GM21381 (cell line): ENCODE measurements at regions not wholly inside any gene's neighbourhood (a gene's known extent, or its start where the extent isn't known, plus 50 kb on each side); places are given as distances from the start of the nearest gene placed in this dataset.

Source experiments
- ATAC-seq: cut with Tn5 transposase; IDR thresholded peaks from one replicate; pipeline ENCODE4 v1.9.1; 2021; ENCODE audit warnings: mild to moderate bottlenecking, moderate library complexity; ENCODE audit not compliant: unreplicated experiment

DNA sequence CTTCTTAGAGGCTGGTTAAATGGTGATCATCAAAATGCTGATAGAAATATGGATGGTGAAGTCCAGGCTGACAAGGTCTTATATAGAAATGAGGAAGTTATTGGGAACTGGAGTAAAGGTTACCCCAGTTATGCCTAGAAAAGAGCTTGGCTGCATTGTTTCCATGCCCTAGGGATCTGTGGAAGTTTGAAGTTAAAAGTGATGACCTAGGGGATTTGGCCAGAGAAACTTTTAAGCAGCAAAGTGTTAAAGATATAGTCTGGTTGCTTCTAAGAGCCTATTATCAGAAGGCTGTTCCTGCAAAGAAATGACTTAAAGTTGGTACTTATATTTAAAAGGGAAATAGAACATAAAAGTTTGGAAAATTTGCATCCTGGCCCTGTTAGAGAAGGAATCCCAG lies 200.3 kb downstream of the ICE1 start:
- ATAC-seq = no peak

DNA sequence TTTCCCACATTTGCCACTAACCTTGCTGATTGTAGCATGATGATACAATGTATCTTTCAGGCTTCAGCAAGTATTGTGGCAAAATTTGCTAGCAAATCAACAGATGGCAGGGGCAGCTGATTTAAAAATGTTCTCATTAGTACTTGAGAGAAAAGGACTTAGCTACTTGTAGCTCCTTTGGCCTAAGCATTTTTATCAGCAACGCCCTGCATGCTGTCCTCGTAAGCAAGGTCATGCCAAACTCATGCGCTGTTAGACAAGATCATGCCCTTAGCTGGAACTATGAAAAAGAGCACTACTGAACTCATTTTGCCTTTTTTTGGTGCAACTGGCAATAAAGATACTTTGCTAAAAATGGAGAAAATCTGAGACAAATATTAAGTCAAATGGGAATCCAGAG lies 197.1 kb downstream of the ICE1 start:
- no peak for ATAC-seq

DNA sequence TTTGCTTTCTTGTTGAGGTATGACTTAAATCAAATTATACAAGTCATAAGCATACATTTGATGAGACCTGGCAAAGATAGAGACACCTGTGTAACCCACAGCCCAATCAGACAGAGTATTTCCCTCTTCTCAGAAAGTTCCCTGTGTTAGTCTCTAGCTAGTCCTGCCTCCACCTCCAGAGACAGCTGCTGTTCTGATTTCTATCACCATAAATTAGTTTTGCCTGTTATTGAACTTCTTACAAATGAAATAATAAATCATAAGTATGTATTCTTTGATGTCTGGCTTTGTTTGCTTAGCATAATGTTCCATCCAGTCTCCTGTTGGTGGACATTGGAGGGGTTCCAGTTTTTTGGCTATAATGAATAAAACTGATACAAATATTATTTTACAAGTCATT lies 194.5 kb downstream of the ICE1 start:
- ATAC-seq = no peak

DNA sequence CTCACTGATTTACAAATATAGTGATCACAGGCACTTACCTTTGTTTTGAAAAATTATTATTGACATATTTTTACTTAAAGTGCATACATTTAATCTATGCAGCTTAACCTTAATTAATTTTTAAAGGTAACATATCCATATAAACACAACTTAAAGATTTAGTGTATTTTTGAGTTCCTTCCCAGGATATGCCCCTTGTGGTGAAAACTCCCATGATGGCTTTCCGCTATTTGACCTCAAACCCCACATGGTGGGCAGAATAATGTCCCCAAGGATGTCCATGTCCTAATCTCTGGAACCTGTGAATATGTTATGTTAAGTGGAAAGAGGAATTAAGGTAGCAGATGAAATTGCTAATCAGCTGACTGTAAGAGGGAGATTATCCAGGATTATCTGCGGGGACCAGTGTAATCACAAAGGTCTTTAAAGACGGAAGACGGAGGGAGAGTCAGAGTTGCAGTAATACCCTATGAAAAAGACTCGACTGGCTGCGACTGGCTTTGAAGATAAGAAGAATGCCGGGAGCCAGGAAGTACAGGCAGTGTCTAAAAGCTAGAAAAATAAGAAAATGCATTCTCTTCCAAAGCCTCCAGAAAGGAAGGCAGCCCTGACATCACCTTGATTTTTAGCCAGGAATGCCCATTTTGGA lies 193.9 kb downstream of the ICE1 start:
- ATAC-seq = no peak

DNA sequence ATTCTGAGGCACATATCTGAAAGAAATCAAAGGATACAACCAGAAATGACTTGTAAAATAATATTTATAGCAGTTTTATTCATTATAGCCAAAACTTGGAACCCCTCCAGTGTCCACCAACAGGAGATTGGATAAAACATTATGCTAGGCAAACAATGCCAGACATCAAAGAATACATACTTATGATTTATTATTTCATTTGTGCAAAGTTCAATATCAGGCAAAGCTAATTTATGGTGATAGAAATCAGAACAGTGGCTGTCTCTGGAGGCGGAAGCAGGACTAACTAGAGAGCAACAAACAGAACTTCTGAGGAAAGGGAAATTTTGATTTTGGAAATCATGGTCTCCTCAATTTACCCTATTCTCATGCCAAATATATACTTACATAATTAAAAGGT lies 193.1 kb downstream of the ICE1 start:
- no peak for ATAC-seq

DNA sequence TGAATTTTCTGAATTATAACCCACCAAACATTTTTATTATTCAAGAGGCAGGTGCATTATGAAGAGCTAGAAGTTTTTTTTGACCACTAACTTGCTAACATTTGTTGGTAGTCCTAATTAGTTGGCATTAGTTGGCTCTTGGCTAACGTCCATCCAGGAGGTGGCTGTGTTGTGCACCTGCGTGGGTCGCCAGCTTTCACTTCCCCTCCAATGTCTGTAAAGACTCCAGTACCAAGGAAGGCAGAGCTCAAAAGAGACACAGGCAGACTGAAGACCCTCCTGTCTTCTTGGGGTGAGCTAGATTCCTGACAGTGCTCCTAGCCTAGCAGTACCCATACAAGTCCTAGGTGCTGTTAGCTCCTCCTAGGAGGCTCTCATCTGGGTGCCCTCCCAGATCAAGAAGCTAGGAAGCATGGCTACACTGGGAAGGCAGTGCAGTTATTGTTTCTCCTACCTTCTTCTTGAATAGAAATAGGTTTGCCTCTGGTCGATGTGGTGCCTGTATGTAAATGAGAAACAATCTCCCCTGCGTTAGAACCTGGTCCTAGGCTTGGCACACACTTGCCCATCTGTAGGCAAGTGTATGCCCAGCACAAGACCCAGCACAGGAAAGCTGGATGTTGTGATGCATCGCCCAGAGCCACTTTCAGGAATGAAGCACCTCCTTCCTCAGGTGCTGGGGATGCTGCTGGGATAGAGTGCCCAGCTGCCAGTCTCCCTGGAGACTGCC lies 190.9 kb downstream of the ICE1 start:
- ATAC-seq = no peak

DNA sequence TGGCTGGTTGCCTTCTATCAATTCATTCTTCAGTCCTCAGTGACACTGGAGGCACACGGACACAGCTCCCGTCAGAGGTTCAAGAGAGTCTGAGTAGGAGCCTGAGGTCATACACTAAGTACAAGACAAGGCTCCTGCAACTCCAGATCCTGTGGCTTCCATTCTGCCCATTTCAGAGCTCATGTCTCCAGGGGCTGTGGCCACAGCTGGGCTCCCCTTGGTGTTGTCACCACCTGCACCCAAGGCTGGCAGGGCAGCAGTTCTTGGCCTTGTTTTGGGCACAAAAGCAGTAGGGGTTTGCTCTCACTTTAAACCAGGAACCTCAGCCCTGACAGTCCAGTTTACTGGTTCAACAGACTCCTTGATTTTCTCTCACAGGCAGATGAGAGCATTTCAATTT lies 189.6 kb downstream of the ICE1 start:
- ATAC-seq = no peak

DNA sequence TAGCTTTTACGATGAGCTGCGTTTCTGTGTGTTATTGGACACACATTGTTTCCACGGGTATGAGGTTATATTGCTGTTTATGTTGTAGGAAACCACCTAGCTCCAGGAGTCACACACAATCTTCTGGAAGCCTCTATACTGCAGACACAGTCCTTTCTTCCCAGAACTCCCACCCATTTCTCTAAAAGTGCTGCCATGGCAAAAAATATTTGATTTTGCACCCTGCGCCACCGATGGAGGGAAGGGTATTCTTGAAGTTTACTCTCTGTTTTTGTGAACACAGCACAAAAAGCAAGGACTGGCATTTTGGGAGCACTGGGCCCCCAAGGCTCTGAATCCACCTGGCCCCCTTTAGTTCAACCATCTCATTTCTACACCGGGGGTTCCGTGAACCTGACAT lies 187.5 kb downstream of the ICE1 start:
- no peak for ATAC-seq

DNA sequence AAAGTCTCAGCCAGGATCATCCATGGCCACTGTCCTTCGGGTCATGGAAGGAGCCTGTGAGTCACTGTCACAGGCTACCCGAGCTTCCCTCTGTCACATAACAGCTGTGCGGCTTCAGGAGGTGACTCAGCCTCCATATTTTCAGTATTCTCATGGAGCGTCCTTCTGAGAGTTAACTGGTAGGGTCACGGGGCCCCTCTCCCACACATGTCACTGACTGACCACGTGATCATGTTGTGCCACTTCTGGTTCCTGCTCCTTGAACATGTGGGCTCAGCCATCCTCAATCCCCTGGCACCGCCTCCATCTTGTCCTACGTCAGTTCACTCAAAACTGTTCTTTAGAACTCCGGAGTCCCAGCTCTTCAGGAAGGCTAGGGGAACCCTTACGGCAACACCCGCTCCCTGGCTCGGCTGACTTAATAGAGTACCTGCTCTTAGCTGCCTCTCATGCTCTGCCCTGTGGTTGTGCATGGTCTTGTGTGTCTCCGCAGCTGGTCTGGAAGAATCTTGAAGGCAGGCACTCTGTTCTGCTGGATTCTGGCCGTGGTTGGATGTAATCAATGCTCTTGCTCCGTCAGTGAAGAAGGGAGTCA lies 182.8 kb downstream of the ICE1 start:
- ATAC-seq = no peak

DNA sequence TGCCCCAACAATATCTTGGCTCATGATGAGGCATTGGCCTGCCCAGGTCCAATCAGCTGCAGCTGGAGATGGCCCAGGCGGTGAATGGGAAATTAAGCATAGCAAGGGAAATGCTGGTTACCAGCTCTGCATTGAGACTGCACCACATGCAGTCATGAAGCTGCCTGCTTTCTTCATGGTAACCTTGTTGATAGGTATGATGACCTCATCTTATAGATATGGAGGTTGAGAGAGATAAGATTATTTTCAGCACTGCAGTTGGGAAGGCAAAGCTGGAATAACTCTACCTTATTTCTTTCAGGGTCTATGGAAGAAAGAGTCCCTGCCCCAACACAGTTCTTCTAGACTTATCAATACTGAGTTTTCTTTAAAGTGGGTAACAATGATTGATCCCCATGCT lies 180.1 kb downstream of the ICE1 start:
- no peak for ATAC-seq

DNA sequence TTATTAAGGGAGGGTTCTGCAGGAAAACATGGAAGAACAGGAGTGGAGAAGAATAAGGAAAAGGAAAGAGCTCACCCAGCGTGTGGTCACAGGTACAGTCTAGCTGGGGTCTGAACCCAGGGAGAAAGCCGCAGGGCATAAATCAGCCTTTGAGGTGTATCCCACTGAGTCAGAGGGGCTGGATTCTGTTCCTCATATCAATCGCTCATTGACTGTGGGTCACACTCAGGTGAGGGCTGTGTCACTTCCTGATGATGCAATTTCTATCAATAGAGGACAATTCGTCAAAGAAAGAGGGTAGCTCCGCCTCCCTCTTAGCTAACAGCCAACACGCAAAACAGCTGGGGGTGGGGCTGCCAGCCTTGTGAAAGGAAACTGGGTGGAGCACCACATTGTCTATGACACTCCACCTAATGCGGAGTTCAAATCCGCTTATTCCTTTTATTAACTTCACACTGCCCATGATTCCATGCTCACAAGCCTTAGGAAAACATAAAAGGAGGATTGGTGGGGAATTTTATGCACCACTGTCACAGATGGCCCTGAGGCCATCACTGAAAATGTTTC lies 176.2 kb downstream of the ICE1 start:
- no peak for ATAC-seq

DNA sequence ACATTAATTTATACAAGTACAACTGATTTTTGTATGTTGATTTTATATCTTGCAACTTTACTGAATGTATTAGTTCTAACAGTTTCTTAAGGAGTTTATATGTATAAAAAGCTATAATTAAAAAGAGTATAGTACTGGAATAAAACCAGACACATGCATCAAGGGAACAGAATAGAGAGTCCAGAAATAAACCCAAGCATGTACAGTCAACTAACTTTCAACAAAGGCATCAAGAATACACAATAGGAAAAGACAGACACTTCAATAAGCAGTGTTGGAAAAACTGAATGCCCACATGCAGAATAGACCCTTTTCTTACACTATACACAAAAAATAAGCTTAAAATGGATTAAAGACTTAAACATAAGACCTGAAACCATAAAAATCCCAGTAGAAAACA lies 170.9 kb downstream of the ICE1 start:
- no peak for ATAC-seq

DNA sequence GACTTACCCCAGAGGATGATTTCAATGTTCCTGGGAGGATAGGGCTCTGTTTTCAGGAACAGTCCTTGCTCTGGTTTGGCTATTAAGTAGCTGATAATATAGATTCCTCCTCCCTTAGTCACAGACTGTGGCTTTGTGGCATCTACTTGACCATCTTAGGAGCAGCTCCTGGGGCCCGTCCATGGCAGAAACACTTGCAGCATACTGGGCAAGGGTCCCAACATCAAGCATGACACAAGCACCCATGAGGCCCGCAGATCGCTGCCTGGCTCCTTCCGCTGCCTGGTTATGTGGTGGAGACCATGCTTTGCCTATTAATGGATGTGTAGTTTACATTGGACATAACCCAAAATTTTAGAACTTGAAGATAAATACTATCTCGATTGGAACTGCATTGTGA lies 170.1 kb downstream of the ICE1 start:
- ATAC-seq = no peak

DNA sequence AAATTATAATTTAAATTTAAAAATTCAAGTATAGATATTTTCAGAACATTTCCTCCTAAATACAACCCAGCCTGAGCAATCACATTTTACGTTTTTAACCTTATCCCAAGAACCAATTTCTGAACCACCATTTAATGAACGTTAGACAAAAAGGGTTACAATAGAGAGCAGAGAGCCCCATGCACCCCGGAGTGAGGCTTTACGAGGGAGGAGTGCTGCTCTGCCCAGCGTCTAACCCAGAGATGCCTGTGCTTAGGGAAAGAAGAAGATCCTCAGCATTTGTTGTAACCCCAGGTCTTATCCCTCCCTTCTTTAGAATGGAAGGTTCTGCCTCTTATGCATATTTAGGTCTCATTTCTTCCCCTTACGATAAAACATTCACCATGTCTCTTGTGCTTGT lies 169.1 kb downstream of the ICE1 start:
- no peak for ATAC-seq

DNA sequence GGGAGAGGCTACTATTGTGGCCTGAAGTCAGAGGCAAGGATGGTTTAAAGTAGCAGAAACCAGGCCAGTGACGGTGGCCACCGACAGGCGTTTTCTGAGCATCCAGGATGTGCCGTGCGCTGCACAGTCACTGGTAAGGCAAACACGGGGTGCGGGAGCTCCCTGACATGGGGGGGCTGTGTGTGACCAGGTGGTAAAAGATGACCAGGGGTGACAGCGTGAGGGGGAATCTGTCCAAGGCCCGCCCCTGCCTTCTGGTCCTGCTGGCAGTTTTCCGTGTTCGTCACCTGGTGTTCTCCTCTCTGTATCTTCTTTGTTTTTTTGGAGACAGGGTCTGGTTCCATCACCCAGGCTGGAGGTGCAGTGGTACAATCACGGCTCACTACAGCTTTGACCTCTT lies 167.4 kb downstream of the ICE1 start:
- no peak for ATAC-seq

DNA sequence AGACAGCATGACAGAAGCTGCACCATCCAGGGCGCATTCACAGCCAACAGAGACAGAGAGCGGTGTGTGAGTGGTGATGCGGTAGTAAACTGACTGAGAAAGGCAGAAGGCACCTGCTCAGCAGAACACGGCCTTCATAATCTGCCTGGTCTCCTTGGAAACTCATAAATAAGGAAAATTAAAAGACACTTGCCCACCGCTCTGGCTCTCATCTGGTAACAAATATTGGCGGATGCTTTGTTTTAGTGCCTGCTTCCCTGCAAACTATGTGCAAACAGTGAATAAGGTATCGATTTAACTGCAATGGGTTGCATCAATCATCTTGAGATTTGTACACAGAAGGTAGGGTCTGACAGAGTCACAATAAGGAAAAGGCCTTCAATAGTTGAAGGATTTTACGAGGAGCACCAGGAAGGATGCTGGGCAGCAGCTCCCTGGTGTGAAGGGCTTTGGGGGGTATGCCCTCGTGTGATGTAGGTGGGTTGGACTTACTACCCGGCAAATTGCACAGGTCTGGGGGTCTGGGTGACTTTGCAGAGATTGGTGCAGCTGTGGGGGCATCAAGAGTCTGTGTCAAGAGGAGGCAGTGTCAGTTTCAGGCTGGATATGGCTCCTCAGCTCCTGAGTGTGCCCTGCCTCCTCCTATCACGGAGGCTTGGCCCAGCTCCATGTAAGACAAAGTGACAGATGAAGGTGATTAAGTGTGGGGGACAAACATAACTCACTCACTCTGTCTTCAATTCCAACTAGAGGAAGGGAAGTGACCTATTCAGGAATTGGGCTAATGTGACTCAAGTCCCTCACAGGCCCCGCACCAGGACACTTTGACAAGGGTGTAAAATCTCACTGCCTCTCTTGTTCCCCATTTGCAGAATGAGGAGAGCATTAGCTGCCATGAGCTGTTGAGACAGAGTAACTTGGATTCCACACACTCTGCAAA lies 166.7 kb downstream of the ICE1 start:
- no peak for ATAC-seq

DNA sequence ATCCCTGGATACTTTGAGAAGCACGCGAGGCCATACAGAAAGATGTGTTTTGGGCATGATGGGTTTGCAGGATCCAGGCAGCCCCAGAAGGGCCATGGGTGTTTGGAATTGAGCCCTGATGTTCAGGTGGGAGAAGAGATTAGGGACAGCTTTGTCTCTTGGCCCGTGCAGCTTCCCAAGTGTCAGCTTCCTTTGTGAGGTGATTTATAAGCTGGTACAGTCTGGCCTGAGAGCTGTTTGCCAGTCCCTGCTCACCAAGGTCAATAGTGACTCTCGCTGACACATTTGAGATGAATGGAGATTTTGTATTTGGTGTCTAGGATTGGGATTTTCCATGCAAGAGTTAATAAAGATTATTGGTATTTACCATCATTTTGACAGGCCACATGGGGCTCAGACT lies 165.9 kb downstream of the ICE1 start:
- no peak for ATAC-seq

DNA sequence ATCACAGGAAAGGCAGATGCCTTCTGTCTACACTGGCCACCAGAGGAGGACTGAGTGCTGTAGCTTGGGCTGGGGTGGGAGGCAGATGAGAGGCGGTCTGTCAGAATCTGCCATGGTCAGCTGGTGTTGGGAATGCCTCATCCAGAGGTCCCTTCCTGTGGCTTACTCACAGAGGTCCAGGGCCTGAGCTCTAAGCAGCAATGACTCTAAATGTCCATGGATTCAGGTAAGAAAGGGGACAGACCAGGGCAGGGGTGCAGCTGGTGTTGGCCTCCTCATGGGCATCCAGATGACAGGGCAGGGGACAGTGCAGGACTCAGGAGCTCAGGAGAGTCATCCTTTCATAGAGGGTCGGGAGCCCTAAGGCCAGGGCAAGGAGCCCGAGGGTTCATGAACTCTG lies 165.0 kb downstream of the ICE1 start:
- no peak for ATAC-seq

DNA sequence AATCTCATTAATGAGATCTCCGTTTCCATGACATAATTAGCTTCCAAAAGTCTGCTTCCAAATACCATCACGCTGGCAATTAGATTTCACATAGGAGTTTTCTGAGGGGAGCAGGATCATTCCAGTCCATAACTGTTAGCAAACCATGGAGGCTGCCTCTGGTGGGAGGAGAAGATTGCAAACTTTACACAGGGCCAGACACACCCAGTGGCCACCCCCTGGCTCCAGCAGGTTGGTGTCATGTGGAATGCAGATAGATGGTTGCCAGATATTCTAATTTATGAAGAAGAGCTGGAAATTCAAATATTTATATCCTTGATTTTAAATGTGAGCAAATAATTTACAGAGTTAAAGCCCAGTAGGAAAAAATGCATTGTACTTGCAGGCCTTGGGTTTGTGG lies 164.2 kb downstream of the ICE1 start:
- no peak for ATAC-seq

DNA sequence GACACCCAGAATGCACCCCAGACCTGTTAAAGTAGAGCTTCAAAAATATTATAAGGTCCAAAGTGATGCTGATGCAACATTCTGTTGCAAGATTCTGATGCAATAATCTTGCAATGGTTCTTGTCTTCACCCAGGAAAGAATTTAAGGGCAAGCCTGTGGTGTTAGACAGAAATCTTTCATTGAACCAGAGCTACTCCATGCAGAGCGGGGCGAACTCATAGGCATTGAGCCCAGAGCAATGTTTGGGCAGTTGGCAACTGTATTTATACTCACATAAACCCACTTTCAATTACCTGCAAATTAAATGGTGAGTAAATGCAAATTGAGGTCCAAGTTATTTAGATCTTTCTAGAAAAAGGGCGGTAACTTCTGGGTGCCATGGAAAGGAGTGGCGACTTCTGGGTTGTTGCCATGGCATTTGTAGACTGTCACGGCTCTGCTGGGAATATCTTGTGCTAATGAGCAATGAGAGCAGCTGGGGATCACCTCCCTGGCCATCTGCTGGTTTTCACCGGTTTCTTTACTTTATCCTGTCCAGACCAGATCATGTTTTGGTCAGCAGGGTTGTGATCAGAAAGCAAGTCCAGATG lies 163.4 kb downstream of the ICE1 start:
- ATAC-seq = no peak

DNA sequence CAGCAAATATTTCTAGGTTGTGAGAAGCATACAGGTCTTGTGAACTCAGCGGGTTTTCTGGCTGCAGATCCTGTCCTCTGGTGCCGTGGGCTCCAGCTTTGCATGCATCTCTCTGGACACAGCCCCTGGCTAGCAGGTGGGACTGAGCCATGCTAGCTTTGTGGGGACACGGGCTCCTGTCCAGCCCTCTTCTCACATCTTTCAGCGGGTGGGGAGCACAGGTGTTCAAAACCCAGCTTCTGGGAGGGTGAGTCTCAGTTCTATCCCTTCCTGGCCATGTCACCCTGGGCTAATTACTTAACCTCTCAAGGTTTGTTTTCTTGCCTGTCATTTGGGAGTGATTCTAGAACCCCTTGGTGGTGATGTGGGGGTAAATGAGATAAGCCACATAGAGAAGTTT lies 162.3 kb downstream of the ICE1 start:
- ATAC-seq = no peak
